Thyroid gland (tissue), 4 donors: ENCODE measurements at regions not wholly inside any gene's neighbourhood (a gene's known extent, or its start where the extent isn't known, plus 50 kb on each side); places are given as distances from the start of the nearest gene placed in this dataset.

Source experiments
- CTCF ChIP-seq, 6 experiments: fragments of 200-600 bp in 3 of 6; fragments of 450-650 bp in 3 of 6; sonication (generic) in 3 of 6; IDR thresholded peaks; one replicate each; pipeline ENCODE4 v1.5.1; 2016 to 2019; ENCODE audit warnings: antibody characterized with exemption in 6 of 6, mild to moderate bottlenecking in 2 of 6, inconsistent platforms in 1 of 6, moderate library complexity in 1 of 6
- POLR2A ChIP-seq, 2 donors: fragments of 450-650 bp; IDR thresholded peaks; one replicate each; pipeline ENCODE4 v1.6.1; 2017; ENCODE audit warnings: antibody characterized with exemption in 2 of 2, mild to moderate bottlenecking in 2 of 2, moderate library complexity in 1 of 2

- TF ChIP-seq CTCF (IDR thresholded peaks at IDR 0.05) = no peak
- no peak for TF ChIP-seq POLR2A (IDR thresholded peaks at IDR 0.05)
Observed at GRCh38 chr17:77884967-77885641, 73.4 kb upstream of the TNRC6C start.
